ACC112 (cell line): ENCODE measurements at regions not wholly inside any gene's neighbourhood (a gene's known extent, or its start where the extent isn't known, plus 50 kb on each side); places are given as distances from the start of the nearest gene placed in this dataset.
"Not testable (repeated sequence)": the region's sequence is repeated elsewhere in the genome, so short reads cannot be mapped to it uniquely, and the experiment has no call there.

Source experiments
- H2AFZ ChIP-seq: fragments of 200-600 bp; sonication (generic); one replicate; pipeline ENCODE4 v1.6.0; 2017; ENCODE audit warnings: antibody characterized with exemption, low read length; ENCODE audit not compliant: unreplicated experiment
- H3K27ac ChIP-seq: fragments of 200-600 bp; sonication (generic); 2 replicates; pipeline ENCODE4 v1.5.1; 2014; ENCODE audit warnings: low read depth, mild to moderate bottlenecking, antibody characterized with exemption, low read length, moderate library complexity
- H3K27me3 ChIP-seq: fragments of 200-600 bp; sonication (generic); 2 replicates; pipeline ENCODE4 v1.6.1; 2014; ENCODE audit warnings: mild to moderate bottlenecking, antibody characterized with exemption, low read length, moderate library complexity, mixed read lengths; ENCODE audit not compliant: insufficient read depth
- H3K36me3 ChIP-seq: fragments of 200-600 bp; sonication (generic); 2 replicates; pipeline ENCODE4 v1.6.1; 2016; ENCODE audit warnings: mild to moderate bottlenecking, antibody characterized with exemption, low read length, moderate library complexity, mixed read lengths; ENCODE audit not compliant: insufficient read depth
- H3K4me1 ChIP-seq: fragments of 200-600 bp; sonication (generic); one replicate; pipeline ENCODE4 v1.6.1; 2016; ENCODE audit warnings: low read length, mixed read lengths; ENCODE audit not compliant: insufficient read depth, unreplicated experiment, control insufficient read depth
- H3K4me3 ChIP-seq: fragments of 200-600 bp; sonication (generic); 2 replicates; pipeline ENCODE4 v1.5.1; 2014; ENCODE audit warnings: mild to moderate bottlenecking, low read depth, low read length
- H3K79me2 ChIP-seq: fragments of 200-600 bp; sonication (generic); one replicate; pipeline ENCODE4 v1.6.0; 2016; ENCODE audit warnings: low read length; ENCODE audit not compliant: control insufficient read depth, unreplicated experiment, insufficient read depth

DNA sequence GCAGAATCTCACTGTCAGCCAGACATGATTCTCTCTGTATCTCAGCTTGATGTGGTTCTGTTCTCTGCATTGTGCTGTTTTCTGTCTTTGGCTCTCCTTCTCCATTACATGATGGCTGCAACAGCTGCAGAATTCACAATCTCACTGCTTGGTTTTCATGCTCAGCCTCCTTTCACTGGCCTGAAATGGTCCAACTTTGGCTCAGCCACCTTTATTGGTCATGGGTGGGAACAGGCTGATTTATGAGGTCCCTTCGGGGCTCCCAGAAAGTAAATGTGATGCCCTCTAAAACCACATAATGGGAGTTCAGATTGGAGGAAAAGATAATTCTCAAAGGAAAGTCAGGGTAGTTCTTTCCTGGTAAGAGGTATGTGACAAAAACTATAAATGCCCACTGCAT is 597.0 kb downstream of the ETNK1 start:
- Histone ChIP-seq H3K27me3 (0 out of 2 replicates have a peak, but pooled peaks cover 9% of the 10 kb centered on the region), H3K4me3 (no peak overlapping the region), H3K4me1 (no peaks in the 10 kb centered on the region), H3K36me3 (no peaks in the 10 kb centered on the region), H2AFZ (no peak overlapping the region), H3K27ac (no peak overlapping the region), H3K79me2 (no peaks in the 10 kb centered on the region)

DNA sequence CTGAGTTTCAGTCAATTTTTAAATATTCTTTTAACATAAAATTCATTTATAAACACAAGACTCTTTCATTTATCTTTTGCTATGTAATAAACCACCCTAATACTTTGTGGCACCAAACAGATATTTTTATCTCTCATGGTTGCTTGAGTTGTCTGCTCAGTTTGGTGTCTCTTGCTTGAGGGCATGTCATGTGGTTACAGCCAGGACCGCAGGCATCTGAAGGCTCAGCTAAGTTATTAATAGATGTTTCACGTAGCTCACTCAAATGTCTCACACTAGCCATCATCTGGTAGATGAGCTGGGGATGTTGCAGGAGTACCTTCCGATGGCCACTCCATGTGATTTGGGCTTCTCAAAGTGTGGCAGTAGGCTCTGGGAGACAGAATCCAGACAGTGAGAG is 597.8 kb downstream of the ETNK1 start:
- Histone ChIP-seq H3K27me3 (peaks cover 2% of the 10 kb centered on the region; the same call in 1 of the 2 replicates), H3K36me3 (no peaks in the 10 kb centered on the region), H3K4me3 (no peak overlapping the region), H3K27ac (no peak overlapping the region), H3K4me1 (no peaks in the 10 kb centered on the region), H2AFZ (no peak overlapping the region), H3K79me2 (no peaks in the 10 kb centered on the region)

DNA sequence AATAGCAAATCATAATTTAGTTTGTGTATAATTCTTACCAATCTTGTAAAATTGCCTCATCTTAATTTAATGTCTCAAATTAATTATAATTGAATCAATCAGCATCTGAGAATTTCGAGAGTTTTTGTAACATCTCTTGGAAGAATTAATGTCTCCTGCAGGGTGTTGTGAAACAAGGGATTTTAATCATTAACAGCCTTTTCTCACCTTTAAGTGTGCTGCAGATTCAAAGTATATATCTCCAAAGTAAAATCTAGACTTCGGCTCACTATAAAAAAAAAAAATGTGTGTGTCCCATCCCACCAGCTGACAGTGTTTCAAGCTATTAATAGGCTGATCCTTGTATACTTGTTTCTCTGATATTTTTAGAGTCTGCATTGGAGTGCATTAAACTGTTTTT is 603.1 kb downstream of the ETNK1 start:
- Histone ChIP-seq H3K27ac (no peak overlapping the region), H3K4me1 (no peaks in the 10 kb centered on the region), H3K36me3 (no peaks in the 10 kb centered on the region), H3K79me2 (no peaks in the 10 kb centered on the region), H2AFZ (no peak overlapping the region), H3K27me3 (no peaks in the 10 kb centered on the region; the same call in 1 of the 2 replicates), H3K4me3 (no peak overlapping the region)

DNA sequence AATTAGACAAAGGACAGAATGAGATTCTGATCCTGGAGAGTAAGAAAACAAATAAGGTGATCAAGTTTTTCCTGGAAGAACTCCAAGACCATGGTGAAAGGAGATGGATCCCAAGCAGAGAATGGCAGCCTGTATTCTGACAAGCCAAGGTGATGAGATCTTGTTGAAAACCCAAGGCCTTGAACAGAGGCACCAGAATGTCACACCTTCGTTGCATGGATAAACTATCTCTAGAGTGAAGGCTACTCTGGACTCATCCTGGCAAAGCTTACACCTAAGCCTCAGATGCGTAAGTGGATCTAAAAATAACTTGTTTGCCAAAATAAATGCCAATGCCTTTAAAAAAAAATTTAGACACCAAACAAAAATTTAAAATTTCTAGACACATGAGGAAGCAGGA is 605.9 kb downstream of the ETNK1 start:
- no peak overlapping the region for H3K4me3 ChIP-seq
- no peaks in the 10 kb centered on the region for H3K36me3 ChIP-seq
- H2AFZ ChIP-seq = no peak overlapping the region

DNA sequence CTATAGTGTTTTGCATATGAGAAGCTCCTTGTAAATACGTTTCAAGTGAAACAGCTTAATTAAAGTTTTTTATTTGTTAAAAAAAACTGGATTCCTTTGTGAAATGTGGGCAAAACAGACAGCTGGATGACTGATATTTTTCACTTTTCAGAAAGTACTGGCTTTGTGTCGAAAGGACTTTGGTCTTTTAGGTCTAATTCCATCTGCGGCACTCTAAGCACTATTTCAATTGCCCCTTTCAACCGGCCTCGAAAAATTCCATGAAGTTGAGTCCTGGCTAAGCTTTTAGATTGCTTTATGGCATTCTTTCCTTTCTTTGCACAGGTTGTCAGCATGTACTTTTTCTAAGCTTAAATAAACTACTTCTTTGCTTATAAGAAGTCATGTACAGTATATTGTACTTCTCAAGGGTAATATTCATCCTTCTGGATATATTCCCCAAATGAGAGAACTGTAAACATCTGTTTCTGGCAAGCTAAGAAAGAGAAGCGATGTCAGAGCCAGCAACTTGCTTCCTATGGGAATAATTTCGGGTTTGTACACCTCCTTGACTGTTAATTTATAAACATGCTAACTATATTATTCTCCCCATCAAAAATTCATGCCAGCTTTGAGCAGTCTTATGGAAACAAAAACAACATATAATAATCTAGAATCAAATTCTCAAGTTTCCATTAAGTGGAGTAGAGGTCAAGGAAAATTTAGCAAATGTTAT is 611.3 kb downstream of the ETNK1 start:
- H3K27me3 ChIP-seq = no peaks in the 10 kb centered on the region

More for the DNA sequence above, 605.9 kb downstream of the ETNK1 start:
- no peak overlapping the region for H3K27ac ChIP-seq
- no peaks in the 10 kb centered on the region for H3K4me1 ChIP-seq
- no peaks in the 10 kb centered on the region; the same call in 1 of the 2 replicates for H3K27me3 ChIP-seq
- no peaks in the 10 kb centered on the region for H3K79me2 ChIP-seq

DNA sequence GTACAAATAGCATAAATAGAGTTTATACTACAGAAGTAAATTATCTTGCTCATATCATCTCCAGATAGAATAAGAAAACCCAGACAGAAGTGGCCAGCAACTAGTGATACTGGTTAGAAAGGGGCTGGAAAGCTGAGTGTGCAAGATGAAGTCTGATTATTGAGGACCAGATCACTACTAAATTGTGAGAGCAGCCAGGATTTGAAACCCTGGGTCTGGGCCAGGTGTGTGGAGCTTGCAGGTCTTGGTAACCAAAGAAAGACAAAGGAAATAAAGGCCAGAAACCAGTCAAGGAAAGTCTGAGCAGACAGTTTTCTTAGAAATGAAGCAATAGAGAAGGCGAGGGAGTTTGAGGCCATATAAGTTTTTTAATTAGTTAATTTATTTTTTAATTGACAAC is 611.8 kb downstream of the ETNK1 start:
- no peak overlapping the region for H2AFZ ChIP-seq
- no peak overlapping the region for H3K4me3 ChIP-seq
- H3K27ac ChIP-seq = no peak overlapping the region
- no peaks in the 10 kb centered on the region for H3K4me1 ChIP-seq
- H3K27me3 ChIP-seq = no peaks in the 10 kb centered on the region
- H3K79me2 ChIP-seq = no peaks in the 10 kb centered on the region
- H3K36me3 ChIP-seq = no peaks in the 10 kb centered on the region

More for the DNA sequence above, 611.3 kb downstream of the ETNK1 start:
- H2AFZ ChIP-seq = no peak overlapping the region
- no peaks in the 10 kb centered on the region for H3K36me3 ChIP-seq
- H3K27ac ChIP-seq = no peak overlapping the region
- no peaks in the 10 kb centered on the region for H3K79me2 ChIP-seq
- no peak overlapping the region for H3K4me3 ChIP-seq
- no peaks in the 10 kb centered on the region for H3K4me1 ChIP-seq

DNA sequence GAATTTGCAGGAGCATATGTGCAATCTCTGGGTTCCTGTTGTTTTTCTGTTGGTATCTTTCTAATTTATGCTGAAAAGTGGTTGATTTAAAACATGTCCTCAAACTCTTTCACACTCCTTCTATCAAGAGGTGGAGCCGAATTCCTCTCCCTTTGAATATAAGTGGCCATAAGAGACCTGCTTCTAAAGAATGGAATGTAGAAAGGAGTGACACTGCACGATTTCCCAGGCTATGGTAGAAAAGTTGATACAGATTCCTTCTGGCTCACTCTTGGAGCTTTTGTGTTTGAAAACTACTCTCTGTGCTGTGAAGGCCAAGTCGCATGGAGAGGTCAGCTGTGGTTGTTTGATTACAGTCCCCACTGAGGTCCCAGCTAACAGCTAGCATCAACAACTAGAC is 613.2 kb downstream of the ETNK1 start:
- Histone ChIP-seq H3K27ac (no peak overlapping the region), H3K27me3 (no peaks in the 10 kb centered on the region), H3K79me2 (no peaks in the 10 kb centered on the region), H2AFZ (no peak overlapping the region), H3K4me3 (no peak overlapping the region), H3K4me1 (no peaks in the 10 kb centered on the region), H3K36me3 (no peaks in the 10 kb centered on the region)

DNA sequence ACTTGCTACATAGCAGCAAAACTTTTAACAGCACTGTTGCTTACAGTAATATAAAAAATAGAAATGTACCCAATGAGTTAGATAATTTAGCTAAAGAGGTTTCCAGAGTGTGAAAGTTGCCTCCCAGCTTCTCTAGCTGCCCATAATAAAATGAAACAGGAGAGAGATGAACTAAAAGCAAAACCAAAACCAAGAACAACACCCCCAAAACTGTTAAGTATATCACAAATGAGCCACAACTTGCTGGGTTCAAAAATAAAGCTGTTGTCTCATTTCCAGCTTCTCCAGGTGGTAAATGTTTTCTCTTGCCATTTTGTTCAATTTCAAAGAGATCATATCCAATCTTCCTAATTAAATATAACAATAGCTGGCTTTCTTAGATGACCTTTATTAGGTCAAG is 614.0 kb downstream of the ETNK1 start:
- Histone ChIP-seq H3K36me3 (no peaks in the 10 kb centered on the region), H3K79me2 (no peaks in the 10 kb centered on the region), H2AFZ (no peak overlapping the region), H3K4me1 (no peaks in the 10 kb centered on the region), H3K4me3 (no peak overlapping the region), H3K27me3 (no peaks in the 10 kb centered on the region), H3K27ac (no peak overlapping the region)

DNA sequence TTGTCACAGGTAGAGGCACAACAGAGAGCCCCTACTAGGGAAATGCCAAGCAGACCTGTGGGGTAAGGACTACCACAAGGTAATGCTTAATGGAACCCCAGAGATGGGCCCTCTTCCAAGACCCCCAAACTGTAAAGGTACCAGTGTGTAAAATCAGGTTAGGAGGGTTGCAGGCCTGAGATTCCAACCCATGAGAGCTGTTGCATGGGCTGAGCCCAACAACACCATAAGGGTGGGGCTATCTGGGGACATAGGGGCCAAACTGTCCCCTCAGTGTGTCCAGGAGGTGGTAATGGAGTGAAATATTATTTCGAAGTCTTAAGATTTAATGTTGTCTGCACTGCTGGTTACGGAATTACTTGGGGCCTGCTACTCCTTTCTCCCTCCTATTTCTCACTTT is 620.2 kb downstream of the ETNK1 start:
- Histone ChIP-seq H3K27ac (no peak overlapping the region), H3K4me1 (no peaks in the 10 kb centered on the region), H2AFZ (no peak overlapping the region), H3K4me3 (no peak overlapping the region), H3K27me3 (no peaks in the 10 kb centered on the region), H3K36me3 (no peaks in the 10 kb centered on the region), H3K79me2 (no peaks in the 10 kb centered on the region)

DNA sequence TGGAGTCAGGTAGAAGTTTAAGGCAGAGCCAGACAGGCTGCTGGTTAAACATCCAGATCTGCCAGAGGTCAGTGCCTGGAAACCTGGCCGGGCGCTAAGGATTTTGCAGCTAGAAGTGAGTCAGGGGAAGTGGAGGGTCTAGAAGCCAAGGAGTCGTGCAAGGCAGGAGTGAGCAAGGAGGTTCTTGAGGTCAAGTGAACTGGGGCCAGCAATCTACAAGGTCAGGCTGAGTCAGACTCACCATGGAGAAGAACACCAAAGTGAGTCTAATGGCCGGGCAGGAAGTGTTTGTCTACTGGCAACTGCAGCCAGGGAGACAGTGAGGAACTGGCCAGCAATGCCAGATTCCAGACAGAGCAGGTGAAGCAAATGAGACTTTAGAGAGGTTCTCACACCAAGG is 628.2 kb downstream of the ETNK1 start:
- Histone ChIP-seq H3K4me1 (no peaks in the 10 kb centered on the region), H3K27ac (no peak overlapping the region), H3K79me2 (no peaks in the 10 kb centered on the region), H3K36me3 (no peaks in the 10 kb centered on the region), H2AFZ (no peak overlapping the region), H3K27me3 (no peaks in the 10 kb centered on the region), H3K4me3 (no peak overlapping the region)

DNA sequence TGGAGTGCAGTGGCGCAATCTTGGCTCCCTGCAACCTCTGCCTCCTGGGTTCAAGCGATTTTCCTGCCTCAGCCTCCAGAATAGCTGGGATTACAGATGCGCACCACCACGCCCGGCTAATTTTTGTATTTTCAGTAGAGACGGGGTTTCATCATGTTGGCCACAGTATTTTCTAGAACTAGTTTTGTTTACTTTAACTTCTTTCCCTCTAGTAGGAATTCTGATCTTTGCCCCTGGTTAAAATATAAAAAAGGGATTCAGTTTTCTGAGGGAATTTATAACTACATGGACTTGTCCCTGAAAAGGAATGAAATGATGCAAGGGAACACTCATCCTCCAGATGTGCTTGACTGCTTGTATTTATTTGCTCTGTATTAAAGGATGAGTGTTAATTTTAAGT is 628.9 kb downstream of the ETNK1 start:
- not testable (repeated sequence) for H3K27me3 ChIP-seq, H3K36me3 ChIP-seq, H2AFZ ChIP-seq, H3K27ac ChIP-seq, H3K4me3 ChIP-seq, H3K4me1 ChIP-seq, H3K79me2 ChIP-seq
